HFF-Myc (cell line): ENCODE measurements at regions not wholly inside any gene's neighbourhood (a gene's known extent, or its start where the extent isn't known, plus 50 kb on each side); places are given as distances from the start of the nearest gene placed in this dataset.
"Not testable (repeated sequence)": the region's sequence is repeated elsewhere in the genome, so short reads cannot be mapped to it uniquely, and the experiment has no call there.

ENCODE experiments used
- DNase-seq: peaks from one replicate; pipeline ENCODE4 v3.0.0-alpha.2; 2011; ENCODE audit warnings: low read depth; ENCODE audit errors: extremely low read depth
- H3K4me3 ChIP-seq: replicated peaks from 2 replicates; pipeline ENCODE4 v1.5.1; 2011; ENCODE audit warnings: low read depth, mild to moderate bottlenecking, control low read depth, low read length
- CTCF ChIP-seq: IDR thresholded peaks from 2 replicates; pipeline ENCODE4 v1.5.1; 2012; ENCODE audit warnings: mild to moderate bottlenecking, low read depth, low read length, control low read depth; ENCODE audit errors: missing control alignments

- no peak overlapping the region for H3K4me3 ChIP-seq
- TF ChIP-seq CTCF = no peak
- no peak for DNase-seq
Observed at GRCh38 chr20:48042628-48043027, 257.3 kb upstream of the SULF2 start.

GRCh38 chr20:48041078-48041780 lies 255.9 kb upstream of the SULF2 start:
- TF ChIP-seq CTCF = no peak
- H3K4me3 ChIP-seq = no peak overlapping the region
- DNase-seq = no peak

- DNase-seq = no peak
- no peak overlapping the region for H3K4me3 ChIP-seq
- TF ChIP-seq CTCF = no peak
Observed at GRCh38 chr20:48040491-48040890, 255.2 kb upstream of the SULF2 start.

- H3K4me3 ChIP-seq = no peak overlapping the region
- TF ChIP-seq CTCF = no peak
- DNase-seq = no peak
Observed at GRCh38 chr20:48040051-48040450, 254.8 kb upstream of the SULF2 start.

- no peak for DNase-seq
- no peak for TF ChIP-seq CTCF
- H3K4me3 ChIP-seq = no peak overlapping the region
Observed at GRCh38 chr20:48039514-48039913, 254.2 kb upstream of the SULF2 start.

GRCh38 chr20:48038713-48039112 lies 253.4 kb upstream of the SULF2 start:
- no peak for DNase-seq
- H3K4me3 ChIP-seq = no peak overlapping the region
- TF ChIP-seq CTCF = no peak

GRCh38 chr20:48037798-48038197 lies 252.5 kb upstream of the SULF2 start:
- DNase-seq, H3K4me3 ChIP-seq: not testable (repeated sequence)
